Testis (tissue), 2 donors: ENCODE measurements at regions not wholly inside any gene's neighbourhood (a gene's known extent, or its start where the extent isn't known, plus 50 kb on each side); places are given as distances from the start of the nearest gene placed in this dataset.

ENCODE experiments used
- DNase-seq: peaks from one replicate; pipeline ENCODE4 v3.0.0-alpha.2; 2019
- H3K27ac ChIP-seq, 2 donors: fragments of 200-600 bp; sonication (generic); one replicate each; pipeline ENCODE4 v1.5.1; 2019
- H3K27me3 ChIP-seq: fragments of 200-600 bp; sonication (generic); one replicate; pipeline ENCODE4 v1.5.1; 2019
- H3K36me3 ChIP-seq: fragments of 200-600 bp; sonication (generic); one replicate; pipeline ENCODE4 v1.5.1; 2017; ENCODE audit warnings: low read depth; ENCODE audit errors: missing control alignments
- H3K4me1 ChIP-seq: fragments of 200-600 bp; sonication (generic); one replicate; pipeline ENCODE4 v1.5.1; 2019
- H3K4me3 ChIP-seq, 2 donors: fragments of 200-600 bp; sonication (generic); one replicate each; pipeline ENCODE4 v1.5.1; 2017 to 2019
- H3K9me3 ChIP-seq: fragments of 200-600 bp; sonication (generic); one replicate; pipeline ENCODE4 v1.5.1; 2017
- POLR2A ChIP-seq: fragments of 450-650 bp; IDR thresholded peaks from one replicate; pipeline ENCODE4 v1.6.1; 2017; ENCODE audit warnings: antibody characterized with exemption, mild to moderate bottlenecking, moderate library complexity
- WGBS, 2 donors: methylation state at CpG; one replicate each; pipeline ENCODE4 v1.1.5; 2018; 5-methylcytosine and 5-hydroxymethylcytosine counted together
- intact Hi-C: fragments of 100-400 bp; cut with DNase I; formaldehyde crosslinking; loops from one replicate; pipeline ENCODE4 v1.15.1; 2023; ENCODE audit warnings: low total_unique reads
- TF ChIP-seq, protein P1 (sequence below), 3 experiments: fragments of 450-650 bp in 2 of 3; fragments of 200-600 bp in 1 of 3; sonication (generic) in 1 of 3; IDR thresholded peaks; one replicate each; pipeline ENCODE4 v1.5.1; 2016 to 2019; ENCODE audit warnings: antibody characterized with exemption in 3 of 3, mild to moderate bottlenecking in 2 of 3, moderate library complexity in 1 of 3

DNA sequence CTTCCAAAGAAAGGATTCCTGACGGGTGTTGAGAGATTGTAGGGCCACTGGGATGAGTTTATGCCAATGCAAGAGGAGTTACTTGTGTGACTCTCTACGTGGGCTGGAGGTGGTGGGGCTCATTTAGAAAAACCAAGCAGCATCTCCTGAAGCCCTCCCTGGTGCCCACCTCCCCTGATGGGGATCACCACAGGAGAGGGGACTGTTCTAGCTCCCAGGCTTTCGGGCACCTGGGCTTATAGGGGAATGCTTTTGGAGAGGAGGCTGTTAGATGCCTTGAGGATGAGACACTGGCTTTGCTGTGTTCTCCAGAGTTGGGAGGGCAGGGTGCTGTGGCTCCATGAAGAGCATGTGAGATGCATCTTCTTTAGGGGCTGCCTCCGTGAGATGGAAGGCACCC is 65.0 kb downstream of the IRX1 start:
- intact Hi-C loops = no loop called here
- Histone ChIP-seq H3K27ac (no peak overlapping the region), H3K4me1 (no peaks in the 10 kb centered on the region), H3K27me3 (no peaks in the 10 kb centered on the region), H3K4me3 (no peak overlapping the region), H3K9me3 (no peaks in the 10 kb centered on the region), H3K36me3 (no peaks in the 10 kb centered on the region)
- WGBS, 2 donors = 86% methylated on average over 4 of the region's 4 CpGs
- DNase-seq = no peak
- TF ChIP-seq, protein P1, sequence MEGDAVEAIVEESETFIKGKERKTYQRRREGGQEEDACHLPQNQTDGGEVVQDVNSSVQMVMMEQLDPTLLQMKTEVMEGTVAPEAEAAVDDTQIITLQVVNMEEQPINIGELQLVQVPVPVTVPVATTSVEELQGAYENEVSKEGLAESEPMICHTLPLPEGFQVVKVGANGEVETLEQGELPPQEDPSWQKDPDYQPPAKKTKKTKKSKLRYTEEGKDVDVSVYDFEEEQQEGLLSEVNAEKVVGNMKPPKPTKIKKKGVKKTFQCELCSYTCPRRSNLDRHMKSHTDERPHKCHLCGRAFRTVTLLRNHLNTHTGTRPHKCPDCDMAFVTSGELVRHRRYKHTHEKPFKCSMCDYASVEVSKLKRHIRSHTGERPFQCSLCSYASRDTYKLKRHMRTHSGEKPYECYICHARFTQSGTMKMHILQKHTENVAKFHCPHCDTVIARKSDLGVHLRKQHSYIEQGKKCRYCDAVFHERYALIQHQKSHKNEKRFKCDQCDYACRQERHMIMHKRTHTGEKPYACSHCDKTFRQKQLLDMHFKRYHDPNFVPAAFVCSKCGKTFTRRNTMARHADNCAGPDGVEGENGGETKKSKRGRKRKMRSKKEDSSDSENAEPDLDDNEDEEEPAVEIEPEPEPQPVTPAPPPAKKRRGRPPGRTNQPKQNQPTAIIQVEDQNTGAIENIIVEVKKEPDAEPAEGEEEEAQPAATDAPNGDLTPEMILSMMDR (IDR thresholded peaks at IDR 0.05) = no peak
- no peak for TF ChIP-seq POLR2A

DNA sequence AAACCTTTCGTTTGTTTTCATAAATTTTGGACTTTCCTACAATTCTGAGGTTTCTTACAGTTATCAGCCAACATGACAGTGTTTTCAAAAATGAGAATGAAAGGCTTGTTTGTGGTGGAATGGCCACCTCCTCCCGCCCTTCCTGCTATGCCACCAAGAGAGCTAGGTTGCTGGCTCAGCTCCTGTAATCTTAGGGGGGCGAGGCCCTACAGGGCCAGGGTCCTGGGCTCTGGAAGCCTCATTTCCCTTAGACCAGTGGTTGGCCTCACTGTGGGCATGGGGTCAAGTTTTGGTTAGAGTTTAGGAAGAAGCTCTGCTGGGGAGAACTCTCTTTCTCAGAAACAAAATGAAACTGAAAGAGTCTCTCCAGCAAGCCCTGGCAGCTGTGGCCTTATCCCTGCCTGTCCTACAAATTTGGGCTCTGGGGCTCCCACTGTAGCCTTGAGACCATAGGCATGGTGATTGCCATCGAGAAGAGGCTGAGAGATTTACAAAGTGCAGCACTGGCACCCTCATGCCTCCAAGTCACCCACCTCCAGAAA is 66.2 kb downstream of the IRX1 start:
- DNase-seq = no peak
- no peaks in the 10 kb centered on the region for H3K27me3 ChIP-seq
- H3K36me3 ChIP-seq = no peaks in the 10 kb centered on the region
- 57 to 58% methylated on average over 4 of the region's 4 CpGs for WGBS, 2 donors
- H3K27ac ChIP-seq = no peak overlapping the region
- no peaks in the 10 kb centered on the region for H3K9me3 ChIP-seq
- intact Hi-C loops = no loop called here
- TF ChIP-seq, protein P1 (IDR thresholded peaks at IDR 0.05) = no peak
- TF ChIP-seq POLR2A = no peak
- H3K4me1 ChIP-seq = no peaks in the 10 kb centered on the region
- no peak overlapping the region for H3K4me3 ChIP-seq

DNA sequence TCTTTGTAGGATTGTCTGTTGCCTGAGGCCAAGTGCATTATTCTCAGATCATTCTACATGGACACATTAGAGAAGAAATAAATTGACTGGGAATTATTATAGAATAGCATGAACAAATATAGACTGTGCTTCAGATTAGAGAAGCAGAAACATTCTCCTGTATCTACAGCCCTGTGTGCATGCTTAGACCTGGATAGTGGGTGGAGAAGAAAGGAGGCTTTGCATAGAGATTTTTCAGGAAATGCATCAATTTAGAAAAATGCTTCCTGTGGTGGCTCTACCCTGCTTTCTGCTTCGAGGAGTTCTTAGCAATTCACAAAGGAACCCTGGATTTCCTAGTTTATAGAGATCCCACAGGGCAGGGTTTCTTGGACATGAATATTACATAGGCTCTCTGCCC is 66.7 kb downstream of the IRX1 start:
- Histone ChIP-seq H3K36me3 (no peaks in the 10 kb centered on the region), H3K4me1 (no peaks in the 10 kb centered on the region), H3K4me3 (no peak overlapping the region), H3K27ac (no peak overlapping the region), H3K9me3 (no peaks in the 10 kb centered on the region), H3K27me3 (no peaks in the 10 kb centered on the region)
- intact Hi-C loops = no loop called here
- WGBS, 2 donors = 72 to 78% methylated on average over 1 of the region's 1 CpG
- DNase-seq = no peak
- TF ChIP-seq POLR2A = no peak
- TF ChIP-seq, protein P1 (IDR thresholded peaks at IDR 0.05) = no peak

DNA sequence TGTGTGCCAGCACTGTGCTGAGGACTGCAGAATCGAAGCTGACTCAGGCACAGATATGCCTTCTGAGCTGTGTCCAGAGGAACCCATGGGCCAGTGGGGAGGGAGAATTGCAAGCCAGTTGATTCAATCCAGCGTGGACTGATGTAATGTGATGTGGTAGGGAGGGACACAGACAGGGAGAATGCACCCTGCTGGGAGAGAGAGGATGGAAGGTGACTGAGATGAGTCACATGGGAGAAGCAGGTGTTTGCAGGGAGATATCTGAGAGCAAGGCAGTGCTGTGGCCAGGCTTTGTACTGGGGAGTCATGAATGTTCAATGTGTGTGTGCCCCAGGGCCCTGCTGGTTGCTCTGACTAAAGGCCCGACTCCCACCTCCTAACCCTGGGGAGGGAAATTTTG is 75.7 kb downstream of the IRX1 start:
- 58 to 59% methylated on average over 3 of the region's 3 CpGs for WGBS, 2 donors
- intact Hi-C loops = no loop called here
- no peaks in the 10 kb centered on the region for H3K4me1 ChIP-seq

DNA sequence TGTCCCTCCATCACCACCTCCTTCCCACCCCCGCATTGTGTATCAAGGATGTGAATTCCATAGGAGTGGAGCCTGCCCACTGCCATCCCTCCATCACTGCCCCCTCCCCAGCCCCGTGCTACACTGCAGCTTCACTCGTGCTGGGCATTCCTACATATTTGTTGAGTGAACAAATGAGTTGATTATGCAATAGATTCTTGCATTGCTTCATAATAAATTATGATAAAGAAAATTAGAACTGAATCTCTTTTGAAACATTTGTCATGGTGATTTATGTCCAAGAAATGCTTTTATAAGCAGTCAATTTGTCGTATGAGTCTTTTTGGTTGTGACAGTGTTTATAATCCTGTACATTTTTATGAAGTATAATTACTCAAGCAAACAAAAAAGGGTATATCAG is 83.2 kb downstream of the IRX1 start:
- no peaks in the 10 kb centered on the region for H3K27me3 ChIP-seq
- 84% methylated on average over 4 of the region's 4 CpGs for WGBS, 2 donors

More for the DNA sequence above, 75.7 kb downstream of the IRX1 start:
- no peak for DNase-seq
- no peaks in the 10 kb centered on the region for H3K36me3 ChIP-seq
- no peak overlapping the region for H3K27ac ChIP-seq
- TF ChIP-seq, protein P1 (IDR thresholded peaks at IDR 0.05) = no peak
- no peak for TF ChIP-seq POLR2A
- H3K27me3 ChIP-seq = no peaks in the 10 kb centered on the region
- no peaks in the 10 kb centered on the region for H3K9me3 ChIP-seq
- no peak overlapping the region for H3K4me3 ChIP-seq

More for the DNA sequence above, 83.2 kb downstream of the IRX1 start:
- H3K9me3 ChIP-seq = no peaks in the 10 kb centered on the region
- H3K27ac ChIP-seq = no peak overlapping the region
- H3K4me1 ChIP-seq = no peaks in the 10 kb centered on the region
- intact Hi-C loops = no loop called here
- DNase-seq = no peak
- TF ChIP-seq, protein P1 (IDR thresholded peaks at IDR 0.05) = no peak
- TF ChIP-seq POLR2A = no peak
- H3K36me3 ChIP-seq = no peaks in the 10 kb centered on the region
- H3K4me3 ChIP-seq = no peak overlapping the region
